HG02981 (cell line): ENCODE measurements at regions not wholly inside any gene's neighbourhood (a gene's known extent, or its start where the extent isn't known, plus 50 kb on each side); places are given as distances from the start of the nearest gene placed in this dataset.

Experiments
- ATAC-seq: cut with Tn5 transposase; IDR thresholded peaks from one replicate; pipeline ENCODE4 v1.9.1; 2021; ENCODE audit warnings: mild to moderate bottlenecking, moderate library complexity; ENCODE audit not compliant: unreplicated experiment

- no peak for ATAC-seq
These were observed 87.4 kb downstream of the CHST2 start for GRCh38 chr3:143206955-143207337.

GRCh38 chr3:143207338-143207961 lies 87.9 kb downstream of the CHST2 start:
- ATAC-seq: peak; percentile 81

GRCh38 chr3:143208976-143209714 lies 89.6 kb downstream of the CHST2 start:
- ATAC-seq: no peak

GRCh38 chr3:143209715-143210059 lies 90.1 kb downstream of the CHST2 start:
- ATAC-seq: no peak

GRCh38 chr3:143210141-143210540 lies 90.6 kb downstream of the CHST2 start:
- ATAC-seq: no peak

- ATAC-seq: no peak
These were observed 95.5 kb downstream of the CHST2 start for GRCh38 chr3:143215059-143215458.
